Smooth muscle cell (in vitro differentiated cells): ENCODE measurements at regions not wholly inside any gene's neighbourhood (a gene's known extent, or its start where the extent isn't known, plus 50 kb on each side); places are given as distances from the start of the nearest gene placed in this dataset.

Experiments used
- DNase-seq: peaks from one replicate; lab custom pipeline; 2025; ENCODE audit not compliant: unreplicated experiment; lab: John Stamatoyannopoulos, UW
- H2AFZ ChIP-seq: fragments of 200-600 bp; sonication (generic); 2 replicates; pipeline ENCODE4 v1.6.0; 2016; ENCODE audit warnings: antibody characterized with exemption, low read depth, mild to moderate bottlenecking
- H3F3A ChIP-seq: fragments of 200-600 bp; sonication (generic); 2 replicates; pipeline ENCODE4 v1.6.0; 2017; ENCODE audit warnings: antibody characterized with exemption, low read depth
- H3K27ac ChIP-seq: fragments of 200-600 bp; sonication (generic); 2 replicates; pipeline ENCODE4 v1.5.1; 2016; ENCODE audit warnings: low read depth, mild to moderate bottlenecking
- H3K27me3 ChIP-seq: fragments of 200-600 bp; sonication (generic); 2 replicates; pipeline ENCODE4 v1.6.1; 2016; ENCODE audit warnings: low read depth, mild to moderate bottlenecking
- H3K36me3 ChIP-seq: fragments of 200-600 bp; sonication (generic); 2 replicates; pipeline ENCODE4 v1.5.1; 2016; ENCODE audit warnings: low read depth
- H3K4me1 ChIP-seq: fragments of 200-600 bp; sonication (generic); 2 replicates; pipeline ENCODE4 v1.5.1; 2016; ENCODE audit warnings: low read depth
- H3K4me2 ChIP-seq: fragments of 200-600 bp; sonication (generic); 2 replicates; pipeline ENCODE4 v1.6.0; 2016; ENCODE audit warnings: mild to moderate bottlenecking
- H3K4me3 ChIP-seq: fragments of 200-600 bp; sonication (generic); 2 replicates; pipeline ENCODE4 v1.5.1; 2016; ENCODE audit warnings: mild to moderate bottlenecking
- H3K79me2 ChIP-seq: fragments of 200-600 bp; sonication (generic); 2 replicates; pipeline ENCODE4 v1.6.0; 2016; ENCODE audit warnings: low read depth, mild to moderate bottlenecking
- H3K9ac ChIP-seq: fragments of 200-600 bp; sonication (generic); 2 replicates; pipeline ENCODE4 v1.6.0; 2016; ENCODE audit warnings: low read depth
- H3K9me3 ChIP-seq: fragments of 200-600 bp; sonication (generic); replicated peaks from 2 replicates; pipeline ENCODE4 v1.5.1; 2016; ENCODE audit warnings: low read depth
- H4K20me1 ChIP-seq: fragments of 200-600 bp; sonication (generic); 2 replicates; pipeline ENCODE4 v1.6.0; 2016; ENCODE audit warnings: low read depth
- WGBS: methylation state at CpG from one replicate; pipeline ENCODE4 v1.1.7; 2016; ENCODE audit warnings: low lambda C conversion rate; 5-methylcytosine and 5-hydroxymethylcytosine counted together
- TF ChIP-seq, protein P1 (sequence below): fragments of 200-600 bp; sonication (generic); IDR thresholded peaks from 2 replicates; pipeline ENCODE4 v1.5.1; 2017; ENCODE audit warnings: borderline replicate concordance, mild to moderate bottlenecking, antibody characterized with exemption; ENCODE audit not compliant: insufficient read depth, poor library complexity, severe bottlenecking

DNA sequence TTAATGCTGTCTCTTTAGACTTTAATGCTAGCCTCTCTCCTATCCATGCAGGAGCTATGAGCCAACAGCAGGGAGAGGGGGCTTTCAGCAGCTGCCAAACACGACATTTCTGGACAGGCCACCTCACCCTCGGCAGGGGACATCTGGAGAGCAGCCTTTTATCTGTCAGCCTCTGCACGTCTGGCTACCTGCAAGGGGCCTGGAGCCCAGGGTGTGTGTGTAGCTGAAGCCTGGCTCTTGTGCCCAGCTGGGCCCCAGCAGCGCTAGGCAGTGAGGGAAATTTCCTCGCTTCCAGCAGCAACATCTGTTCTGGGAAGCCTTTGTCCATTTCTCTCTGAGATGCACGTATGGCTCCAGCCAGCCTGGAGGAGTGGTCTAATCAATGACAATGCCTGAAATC, 728.7 kb upstream of the ID2 start:
- Histone ChIP-seq H3F3A (no peaks in the 10 kb centered on the region), H4K20me1 (no peaks in the 10 kb centered on the region), H3K36me3 (no peaks in the 10 kb centered on the region), H2AFZ (no peak overlapping the region), H3K9me3 (no peaks in the 10 kb centered on the region), H3K27me3 (no peaks in the 10 kb centered on the region), H3K4me3 (no peak overlapping the region), H3K79me2 (no peaks in the 10 kb centered on the region), H3K4me1 (no peaks in the 10 kb centered on the region), H3K27ac (no peak overlapping the region), H3K9ac (no peak overlapping the region), H3K4me2 (no peak overlapping the region)
- 83% methylated on average over 6 of the region's 6 CpGs for WGBS
- no peak for DNase-seq
- TF ChIP-seq, protein P1, sequence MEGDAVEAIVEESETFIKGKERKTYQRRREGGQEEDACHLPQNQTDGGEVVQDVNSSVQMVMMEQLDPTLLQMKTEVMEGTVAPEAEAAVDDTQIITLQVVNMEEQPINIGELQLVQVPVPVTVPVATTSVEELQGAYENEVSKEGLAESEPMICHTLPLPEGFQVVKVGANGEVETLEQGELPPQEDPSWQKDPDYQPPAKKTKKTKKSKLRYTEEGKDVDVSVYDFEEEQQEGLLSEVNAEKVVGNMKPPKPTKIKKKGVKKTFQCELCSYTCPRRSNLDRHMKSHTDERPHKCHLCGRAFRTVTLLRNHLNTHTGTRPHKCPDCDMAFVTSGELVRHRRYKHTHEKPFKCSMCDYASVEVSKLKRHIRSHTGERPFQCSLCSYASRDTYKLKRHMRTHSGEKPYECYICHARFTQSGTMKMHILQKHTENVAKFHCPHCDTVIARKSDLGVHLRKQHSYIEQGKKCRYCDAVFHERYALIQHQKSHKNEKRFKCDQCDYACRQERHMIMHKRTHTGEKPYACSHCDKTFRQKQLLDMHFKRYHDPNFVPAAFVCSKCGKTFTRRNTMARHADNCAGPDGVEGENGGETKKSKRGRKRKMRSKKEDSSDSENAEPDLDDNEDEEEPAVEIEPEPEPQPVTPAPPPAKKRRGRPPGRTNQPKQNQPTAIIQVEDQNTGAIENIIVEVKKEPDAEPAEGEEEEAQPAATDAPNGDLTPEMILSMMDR, result no peak

DNA sequence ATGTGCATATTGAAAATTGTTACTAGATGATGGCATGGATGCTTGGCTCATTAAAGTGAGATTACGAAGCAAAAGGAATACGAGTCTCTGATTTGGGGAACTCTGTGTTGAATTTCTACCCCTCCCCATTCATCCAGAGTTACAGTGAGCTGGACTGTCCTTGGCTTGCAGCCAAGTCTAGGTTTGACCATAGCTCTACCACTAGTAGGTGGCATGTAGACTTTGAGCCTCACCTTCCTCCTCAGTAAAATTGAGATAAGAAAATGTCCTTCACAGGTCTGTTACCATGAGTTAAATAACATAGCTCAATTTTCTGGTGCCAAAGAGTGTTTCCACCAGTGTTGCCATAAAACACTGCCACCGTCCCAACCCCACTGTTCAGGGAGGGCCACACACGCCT, 727.6 kb upstream of the ID2 start:
- no peaks in the 10 kb centered on the region for H3K79me2 ChIP-seq
- no peaks in the 10 kb centered on the region for H3K9me3 ChIP-seq
- 70% methylated on average over 4 of the region's 4 CpGs for WGBS
- no peaks in the 10 kb centered on the region for H4K20me1 ChIP-seq
- H3K4me2 ChIP-seq, result no peak overlapping the region
- H3F3A ChIP-seq, result no peaks in the 10 kb centered on the region
- H3K4me1 ChIP-seq, result no peaks in the 10 kb centered on the region
- TF ChIP-seq, protein P1, result no peak
- H3K36me3 ChIP-seq, result no peaks in the 10 kb centered on the region
- DNase-seq, result no peak
- no peak overlapping the region for H3K9ac ChIP-seq
- H2AFZ ChIP-seq, result no peak overlapping the region
- H3K27ac ChIP-seq, result no peak overlapping the region
- no peaks in the 10 kb centered on the region for H3K27me3 ChIP-seq
- no peak overlapping the region for H3K4me3 ChIP-seq

DNA sequence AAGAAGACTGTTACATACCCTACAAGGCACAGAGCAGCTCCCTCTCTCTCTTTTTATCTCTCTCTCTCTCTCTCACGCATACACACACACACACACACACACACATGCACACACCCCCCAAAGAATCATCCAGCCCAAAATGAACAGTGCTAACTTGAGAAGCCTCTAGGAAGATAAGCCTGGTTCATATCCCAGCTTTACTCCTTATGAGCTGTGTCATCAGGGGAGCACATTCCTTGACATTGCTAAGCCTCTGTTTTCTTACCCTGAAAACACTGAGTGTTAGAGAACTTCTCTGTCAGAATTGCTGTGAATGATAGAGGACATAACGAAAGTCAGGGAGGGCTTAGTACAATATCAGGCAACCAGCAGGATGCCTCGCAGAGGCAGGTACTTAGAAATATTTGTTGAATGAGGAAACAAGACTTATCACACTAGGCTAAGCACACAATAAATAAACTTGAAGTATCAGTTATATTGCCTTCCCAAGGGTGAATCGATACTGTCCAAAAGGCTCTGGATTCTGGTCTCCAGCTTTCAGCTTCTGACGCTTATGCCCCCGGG, 725.6 kb upstream of the ID2 start:
- H4K20me1 ChIP-seq, result no peaks in the 10 kb centered on the region
- H3K79me2 ChIP-seq, result no peaks in the 10 kb centered on the region
- no peaks in the 10 kb centered on the region for H3K36me3 ChIP-seq
- no peaks in the 10 kb centered on the region for H3K9me3 ChIP-seq
- WGBS, result 60% methylated on average over 6 of the region's 6 CpGs
- H3K27ac ChIP-seq, result no peak overlapping the region
- no peaks in the 10 kb centered on the region for H3F3A ChIP-seq
- H2AFZ ChIP-seq, result no peak overlapping the region
- H3K27me3 ChIP-seq, result no peaks in the 10 kb centered on the region
- no peak overlapping the region for H3K4me2 ChIP-seq
- no peaks in the 10 kb centered on the region for H3K4me1 ChIP-seq
- no peak for DNase-seq
- H3K4me3 ChIP-seq, result no peak overlapping the region
- H3K9ac ChIP-seq, result no peak overlapping the region
- TF ChIP-seq, protein P1, result no peak

DNA sequence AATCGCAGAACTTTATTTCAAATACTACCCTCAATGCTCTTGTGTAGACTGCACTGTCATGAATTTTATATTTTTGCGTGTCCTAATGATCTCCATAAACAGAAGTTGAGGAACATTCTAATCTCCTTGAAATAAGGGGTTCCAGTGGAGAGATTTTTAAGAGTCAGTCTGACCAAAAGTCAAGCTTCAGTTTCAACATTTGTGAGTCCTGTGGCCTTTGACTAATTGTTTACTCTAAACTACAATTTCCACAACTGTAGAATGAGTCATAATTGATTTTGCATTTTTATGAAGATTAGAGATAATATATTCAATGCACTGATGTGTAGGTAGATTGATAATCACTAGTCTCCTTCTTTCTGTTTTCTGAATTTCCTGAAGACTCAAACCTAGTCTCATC, 720.3 kb upstream of the ID2 start:
- H3K36me3 ChIP-seq, result no peaks in the 10 kb centered on the region
- H3K27ac ChIP-seq, result no peak overlapping the region
- no peak for DNase-seq
- no peaks in the 10 kb centered on the region for H3K9me3 ChIP-seq
- H4K20me1 ChIP-seq, result no peaks in the 10 kb centered on the region
- H3K4me3 ChIP-seq, result no peak overlapping the region
- TF ChIP-seq, protein P1, result no peak
- H3K9ac ChIP-seq, result no peak overlapping the region
- no peak overlapping the region for H3K4me2 ChIP-seq
- no peak overlapping the region for H2AFZ ChIP-seq
- no peaks in the 10 kb centered on the region for H3K4me1 ChIP-seq
- no peaks in the 10 kb centered on the region for H3K79me2 ChIP-seq
- H3F3A ChIP-seq, result no peaks in the 10 kb centered on the region
- 86% methylated on average over 2 of the region's 2 CpGs for WGBS
- no peaks in the 10 kb centered on the region for H3K27me3 ChIP-seq
